B cell (primary cell): ENCODE measurements at regions not wholly inside any gene's neighbourhood (a gene's known extent, or its start where the extent isn't known, plus 50 kb on each side); places are given as distances from the start of the nearest gene placed in this dataset.

Source experiments
- ATAC-seq: fragments of 200-7000 bp; cut with Tn5 transposase; one replicate; pipeline ENCODE4 v1.10.0; 2021; ENCODE audit warnings: low read depth, mild to moderate bottlenecking, moderate number of reproducible peaks, moderate library complexity
- CTCF ChIA-PET: fragments of 350-600 bp; sonication (Branson Sonifier 250); formaldehyde crosslinking; loops from one replicate; lab custom pipeline; 2021; ENCODE audit warnings: antibody characterized with exemption, inconsistent platforms; lab: Charles Lee
- POLR2A ChIA-PET: fragments of 350-600 bp; sonication (Branson Sonifier 250); formaldehyde crosslinking; loops from one replicate; lab custom pipeline; 2021; ENCODE audit warnings: antibody characterized with exemption; lab: Charles Lee
- DNase-seq: peaks from one replicate; pipeline ENCODE4 v3.0.0; 2013
- H2AFZ ChIP-seq: 2 replicates; pipeline ENCODE4 v1.6.1; 2012; ENCODE audit warnings: mild to moderate bottlenecking, low read depth, low read length; ENCODE audit not compliant: insufficient read depth, poor library complexity, severe bottlenecking
- H3K27ac ChIP-seq, 2 donors: 1 replicate in 1 of 2; 2 replicates in 1 of 2; pipeline ENCODE4 v1.5.1; 2012 to 2013; ENCODE audit warnings: low read length in 2 of 2, mild to moderate bottlenecking in 2 of 2, moderate library complexity in 1 of 2
- H3K27me3 ChIP-seq, 4 experiments: fragments of 200-600 bp in 1 of 4; sonication (generic) in 1 of 4; replicated peaks in 1 of 4; 1 replicate in 2 of 4; 2 replicates in 2 of 4; pipeline versions ENCODE4 v1.6.1 to v1.7.0; 2013 to 2016; ENCODE audit warnings: low read length in 3 of 4, mild to moderate bottlenecking in 2 of 4, mixed read lengths in 1 of 4, moderate library complexity in 1 of 4; ENCODE audit not compliant: insufficient read depth in 4 of 4, control insufficient read depth in 3 of 4; ENCODE audit errors: control extremely low read depth in 1 of 4
- H3K36me3 ChIP-seq, 2 experiments: replicated peaks in 1 of 2; 1 replicate in 1 of 2; 2 replicates in 1 of 2; pipeline versions ENCODE4 v1.6.1 to v1.7.1; 2013; ENCODE audit warnings: low read length in 1 of 2; ENCODE audit not compliant: insufficient read depth in 2 of 2, control insufficient read depth in 1 of 2; ENCODE audit errors: control extremely low read depth in 1 of 2, extremely low read depth in 1 of 2
- H3K4me1 ChIP-seq, 2 donors: fragments of 200-600 bp in 1 of 2; sonication (generic) in 1 of 2; 1 replicate in 1 of 2; 2 replicates in 1 of 2; pipeline versions ENCODE4 v1.5.1 to v1.6.1; 2013 to 2017; ENCODE audit warnings: low read length in 2 of 2; ENCODE audit not compliant: control insufficient read depth in 2 of 2, insufficient read depth in 2 of 2
- H3K4me2 ChIP-seq: replicated peaks from 2 replicates; pipeline ENCODE3; 2012; ENCODE audit warnings: mild to moderate bottlenecking, low read depth, low read length; ENCODE audit not compliant: poor library complexity, severe bottlenecking
- H3K4me3 ChIP-seq, 5 experiments: fragments of 200-600 bp in 1 of 5; sonication (generic) in 1 of 5; 1 replicate in 3 of 5; 2 replicates in 2 of 5; pipeline versions ENCODE4 v1.5.1 to v1.7.0; 2011 to 2016; ENCODE audit warnings: low read length in 4 of 5, mild to moderate bottlenecking in 4 of 5, low read depth in 2 of 5, control low read depth in 1 of 5, moderate library complexity in 1 of 5; ENCODE audit not compliant: insufficient read depth in 1 of 5; ENCODE audit errors: control extremely low read depth in 1 of 5, extremely low read depth in 1 of 5
- H3K79me2 ChIP-seq: fragments of 200-600 bp; sonication (generic); one replicate; pipeline ENCODE4 v1.6.0; 2016; ENCODE audit warnings: low read length; ENCODE audit not compliant: control insufficient read depth, insufficient read depth
- H3K9ac ChIP-seq: fragments of 200-600 bp; sonication (generic); 2 replicates; pipeline ENCODE4 v1.6.1; 2017; ENCODE audit warnings: mild to moderate bottlenecking, low read length, moderate library complexity
- H3K9me3 ChIP-seq, 3 donors: one replicate each; pipeline versions ENCODE4 v1.6.1 to v1.7.1; 2013; ENCODE audit warnings: low read length in 2 of 3; ENCODE audit not compliant: control insufficient read depth in 2 of 3, insufficient read depth in 1 of 3; ENCODE audit errors: control extremely low read depth in 1 of 3
- H4K20me1 ChIP-seq: 2 replicates; pipeline ENCODE4 v1.6.0; 2012; ENCODE audit warnings: mild to moderate bottlenecking, low read length; ENCODE audit not compliant: insufficient read depth, control insufficient read depth, poor library complexity, severe bottlenecking
- H3K27ac Mint-ChIP-seq: one replicate; pipeline ENCODE4 v1.8.0; 2021; ENCODE audit warnings: mixed read lengths
- H3K27me3 Mint-ChIP-seq: one replicate; pipeline ENCODE4 v1.8.0; 2021; ENCODE audit warnings: mixed read lengths
- H3K4me1 Mint-ChIP-seq: one replicate; pipeline ENCODE4 v1.8.0; 2021; ENCODE audit warnings: mixed read lengths
- H3K4me3 Mint-ChIP-seq: one replicate; pipeline ENCODE4 v1.8.0; 2021; ENCODE audit warnings: mixed read lengths
- H3K9me3 Mint-ChIP-seq: one replicate; pipeline ENCODE4 v1.8.0; 2022; ENCODE audit warnings: mixed read lengths; ENCODE audit not compliant: insufficient read depth
- EZH2 ChIP-seq: IDR thresholded peaks from 2 replicates; pipeline ENCODE4 v1.6.1; 2012; ENCODE audit warnings: borderline replicate concordance, low read depth, mild to moderate bottlenecking, moderate library complexity, low read length; ENCODE audit not compliant: insufficient read depth, poor library complexity, severe bottlenecking
- WGBS: methylation state at CpG from one replicate; pipeline ENCODE4 v1.1.5; 2013; ENCODE audit warnings: missing lambda C conversion rate; ENCODE audit not compliant: insufficient coverage; 5-methylcytosine and 5-hydroxymethylcytosine counted together
- intact Hi-C: fragments of 100-400 bp; cut with micrococcal nuclease; formaldehyde crosslinking; loops from one replicate; pipeline ENCODE4 v1.10.0; 2022
- TF ChIP-seq, protein P1 (sequence below): fragments of 200-600 bp; IDR thresholded peaks from one replicate; pipeline ENCODE4 v1.8.0; 2022; ENCODE audit warnings: antibody characterized with exemption, mild to moderate bottlenecking

DNA sequence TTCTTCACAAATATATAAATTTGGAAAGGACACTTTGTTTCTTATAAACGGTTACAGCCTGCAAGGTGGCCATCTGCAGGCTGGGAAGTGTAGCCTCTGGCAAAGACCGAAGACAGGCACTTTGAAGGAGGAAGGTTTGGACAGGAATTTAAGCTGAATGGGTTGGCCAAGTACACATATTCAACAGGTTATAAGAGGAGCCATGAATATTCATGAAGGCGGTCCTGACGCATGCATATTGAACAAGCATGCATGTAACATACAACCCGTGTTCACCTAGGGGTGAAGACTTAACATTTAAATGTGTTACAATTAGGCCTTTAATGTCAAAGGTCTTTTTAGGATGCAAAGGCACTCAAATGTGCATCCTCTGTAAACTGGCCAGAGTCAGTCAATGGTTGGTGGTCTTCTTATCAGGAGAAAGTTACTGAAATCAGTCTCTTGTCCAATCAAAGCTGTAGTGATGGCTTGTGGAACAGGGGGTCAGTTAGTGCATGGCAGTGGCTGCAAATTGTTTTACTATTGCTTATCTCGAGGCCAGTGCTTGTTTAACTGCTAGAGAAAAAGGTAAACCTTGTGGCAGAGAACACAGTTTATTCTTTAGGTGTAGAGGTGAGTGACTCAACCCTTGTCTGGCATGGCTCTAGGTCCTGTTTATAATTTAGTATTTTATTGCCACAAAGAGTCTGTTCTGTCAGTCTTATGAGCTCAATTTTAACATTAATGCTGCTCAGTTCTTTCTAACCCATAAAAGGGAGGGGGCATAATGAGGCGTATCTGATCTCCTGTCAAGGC, 70.3 kb upstream of the F3 start:
- WGBS: 96% methylated on average over 5 of the region's 7 CpGs
- Mint-ChIP-seq H3K9me3 (no peaks in the 10 kb centered on the region), H3K27me3 (peaks cover 13% of the 10 kb centered on the region), H3K4me3 (no peak overlapping the region), H3K27ac (no peak overlapping the region), H3K4me1 (no peaks in the 10 kb centered on the region)
- Histone ChIP-seq H2AFZ (no peak overlapping the region), H3K27ac (no peak overlapping the region), H3K4me3 (no peak overlapping the region), H3K36me3 (no peaks in the 10 kb centered on the region), H3K27me3 (no peaks in the 10 kb centered on the region), H4K20me1 (no peaks in the 10 kb centered on the region), H3K4me1 (no peaks in the 10 kb centered on the region), H3K9me3 (no peaks in the 10 kb centered on the region), H3K9ac (no peak overlapping the region), H3K4me2 (no peak overlapping the region), H3K79me2 (no peaks in the 10 kb centered on the region)
- no peak for TF ChIP-seq EZH2
- TF ChIP-seq, protein P1, sequence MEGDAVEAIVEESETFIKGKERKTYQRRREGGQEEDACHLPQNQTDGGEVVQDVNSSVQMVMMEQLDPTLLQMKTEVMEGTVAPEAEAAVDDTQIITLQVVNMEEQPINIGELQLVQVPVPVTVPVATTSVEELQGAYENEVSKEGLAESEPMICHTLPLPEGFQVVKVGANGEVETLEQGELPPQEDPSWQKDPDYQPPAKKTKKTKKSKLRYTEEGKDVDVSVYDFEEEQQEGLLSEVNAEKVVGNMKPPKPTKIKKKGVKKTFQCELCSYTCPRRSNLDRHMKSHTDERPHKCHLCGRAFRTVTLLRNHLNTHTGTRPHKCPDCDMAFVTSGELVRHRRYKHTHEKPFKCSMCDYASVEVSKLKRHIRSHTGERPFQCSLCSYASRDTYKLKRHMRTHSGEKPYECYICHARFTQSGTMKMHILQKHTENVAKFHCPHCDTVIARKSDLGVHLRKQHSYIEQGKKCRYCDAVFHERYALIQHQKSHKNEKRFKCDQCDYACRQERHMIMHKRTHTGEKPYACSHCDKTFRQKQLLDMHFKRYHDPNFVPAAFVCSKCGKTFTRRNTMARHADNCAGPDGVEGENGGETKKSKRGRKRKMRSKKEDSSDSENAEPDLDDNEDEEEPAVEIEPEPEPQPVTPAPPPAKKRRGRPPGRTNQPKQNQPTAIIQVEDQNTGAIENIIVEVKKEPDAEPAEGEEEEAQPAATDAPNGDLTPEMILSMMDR: no peak
- ChIA-PET POLR2A (no interaction called here), CTCF (interaction anchor here (1.1 kb wide), 1 partner anchor 19 kb away, joined by 3 read pairs; no protein-coding TSS in a partner anchor)
- DNase-seq (no peak), ATAC-seq (no peak)
- intact Hi-C loops: no loop called here

DNA sequence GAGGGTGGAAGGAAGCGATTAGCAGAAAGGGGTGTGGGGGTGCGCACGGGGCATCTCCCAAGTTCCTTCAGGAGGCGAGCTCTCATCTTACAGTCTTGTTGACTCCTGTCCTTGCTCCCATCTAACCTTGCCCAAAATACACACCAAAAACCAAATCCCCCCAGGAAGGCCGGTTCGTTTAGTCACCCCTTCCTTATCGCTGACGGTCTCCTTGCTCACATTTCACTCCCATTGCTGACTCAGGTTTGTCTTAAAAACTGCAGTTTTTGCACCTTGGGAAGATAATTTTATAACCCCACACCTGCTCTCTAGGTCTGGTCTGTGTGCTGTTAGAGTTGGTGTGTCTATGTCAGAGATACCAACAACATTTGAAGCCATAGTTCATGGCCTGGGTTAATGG, 68.1 kb upstream of the F3 start:
- Histone ChIP-seq H3K79me2 (no peaks in the 10 kb centered on the region), H3K9ac (no peak overlapping the region), H3K4me2 (no peak overlapping the region), H2AFZ (no peak overlapping the region), H4K20me1 (no peaks in the 10 kb centered on the region), H3K27ac (no peak overlapping the region), H3K4me1 (no peaks in the 10 kb centered on the region), H3K27me3 (no peaks in the 10 kb centered on the region), H3K4me3 (no peak overlapping the region), H3K9me3 (no peaks in the 10 kb centered on the region), H3K36me3 (no peaks in the 10 kb centered on the region)
- Mint-ChIP-seq H3K4me3 (no peak overlapping the region), H3K4me1 (no peaks in the 10 kb centered on the region), H3K27ac (no peak overlapping the region), H3K9me3 (no peaks in the 10 kb centered on the region), H3K27me3 (peaks cover 7% of the 10 kb centered on the region)
- DNase-seq (no peak), ATAC-seq (no peak)
- ChIA-PET POLR2A (no interaction called here), CTCF (no interaction called here)
- intact Hi-C loops: no loop called here
- TF ChIP-seq, protein P1: no peak
- no peak for TF ChIP-seq EZH2
- 97% methylated on average over 5 of the region's 8 CpGs for WGBS
